ENCODE measurements at regions not wholly inside any gene's neighbourhood (a gene's known extent, or its start where the extent isn't known, plus 50 kb on each side); places are given as distances from the start of the nearest gene placed in this dataset.

DNA sequence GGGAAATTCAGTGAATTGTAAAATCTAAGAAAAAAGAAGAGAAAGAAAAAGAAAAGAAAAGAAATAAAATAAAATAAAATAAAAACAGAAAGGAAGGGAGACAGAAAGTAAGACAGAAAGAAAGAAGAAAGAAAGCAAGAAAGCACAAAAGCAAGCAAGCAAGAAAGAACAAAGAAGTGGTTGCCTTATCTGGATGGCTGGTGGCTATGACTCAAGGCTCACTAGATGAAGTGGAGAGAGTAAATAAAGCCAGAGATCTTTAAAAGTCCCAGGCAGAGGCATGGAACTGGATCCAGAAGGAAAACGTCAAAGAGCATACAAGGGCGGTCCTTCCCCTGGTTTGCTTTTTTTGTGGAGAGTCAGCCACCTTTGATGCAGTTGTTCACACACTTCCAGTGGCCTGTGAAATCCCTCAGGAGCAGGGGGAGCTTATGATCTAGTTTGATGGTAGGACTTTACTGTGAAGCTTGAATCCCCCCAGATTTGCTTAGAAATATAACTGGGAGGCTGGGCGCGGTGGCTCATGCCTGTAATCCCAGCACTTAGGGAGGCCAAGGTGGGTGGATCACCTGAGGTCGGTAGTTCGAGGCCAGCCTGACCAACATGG is 176.7 kb upstream of the HMHB1 start:
- TF ChIP-seq POLR2AphosphoS5 (IDR thresholded peaks at IDR 0.05; ENCODE audit: low read depth) (no peak), GABPA (IDR thresholded peaks at IDR 0.05; ENCODE audit: low read depth) (no peak)
- TF ChIP-seq, protein P1, sequence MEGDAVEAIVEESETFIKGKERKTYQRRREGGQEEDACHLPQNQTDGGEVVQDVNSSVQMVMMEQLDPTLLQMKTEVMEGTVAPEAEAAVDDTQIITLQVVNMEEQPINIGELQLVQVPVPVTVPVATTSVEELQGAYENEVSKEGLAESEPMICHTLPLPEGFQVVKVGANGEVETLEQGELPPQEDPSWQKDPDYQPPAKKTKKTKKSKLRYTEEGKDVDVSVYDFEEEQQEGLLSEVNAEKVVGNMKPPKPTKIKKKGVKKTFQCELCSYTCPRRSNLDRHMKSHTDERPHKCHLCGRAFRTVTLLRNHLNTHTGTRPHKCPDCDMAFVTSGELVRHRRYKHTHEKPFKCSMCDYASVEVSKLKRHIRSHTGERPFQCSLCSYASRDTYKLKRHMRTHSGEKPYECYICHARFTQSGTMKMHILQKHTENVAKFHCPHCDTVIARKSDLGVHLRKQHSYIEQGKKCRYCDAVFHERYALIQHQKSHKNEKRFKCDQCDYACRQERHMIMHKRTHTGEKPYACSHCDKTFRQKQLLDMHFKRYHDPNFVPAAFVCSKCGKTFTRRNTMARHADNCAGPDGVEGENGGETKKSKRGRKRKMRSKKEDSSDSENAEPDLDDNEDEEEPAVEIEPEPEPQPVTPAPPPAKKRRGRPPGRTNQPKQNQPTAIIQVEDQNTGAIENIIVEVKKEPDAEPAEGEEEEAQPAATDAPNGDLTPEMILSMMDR (IDR thresholded peaks at IDR 0.05; ENCODE audit: insufficient read depth, low read length): no peak

Measured in HL-60 (cell line).